Peyer's patch (tissue), 4 donors: ENCODE measurements at regions not wholly inside any gene's neighbourhood (a gene's known extent, or its start where the extent isn't known, plus 50 kb on each side); places are given as distances from the start of the nearest gene placed in this dataset.

Experiments used
- CTCF ChIP-seq, 6 experiments: fragments of 450-650 bp in 4 of 6; fragments of 200-600 bp in 2 of 6; sonication (generic) in 1 of 6; IDR thresholded peaks; one replicate each; pipeline ENCODE4 v1.5.1; 2017 to 2019; ENCODE audit warnings: antibody characterized with exemption in 6 of 6, mild to moderate bottlenecking in 3 of 6, moderate library complexity in 1 of 6
- POLR2A ChIP-seq, 2 donors: fragments of 450-650 bp; IDR thresholded peaks; one replicate each; pipeline ENCODE4 v1.5.1; 2017; ENCODE audit warnings: antibody characterized with exemption in 2 of 2, mild to moderate bottlenecking in 2 of 2, moderate library complexity in 2 of 2

- TF ChIP-seq CTCF (IDR thresholded peaks at IDR 0.05) (no peak), POLR2A (IDR thresholded peaks at IDR 0.05) (no peak)
Measured at GRCh38 chr4:110878413-110878812, 255.5 kb upstream of the PITX2 start.
